HG02642 (cell line): ENCODE measurements at regions not wholly inside any gene's neighbourhood (a gene's known extent, or its start where the extent isn't known, plus 50 kb on each side); places are given as distances from the start of the nearest gene placed in this dataset.
"Not testable (repeated sequence)": the region's sequence is repeated elsewhere in the genome, so short reads cannot be mapped to it uniquely, and the experiment has no call there.

Experiments
- ATAC-seq: cut with Tn5 transposase; IDR thresholded peaks from one replicate; pipeline ENCODE4 v1.9.1; 2021; ENCODE audit warnings: mild to moderate bottlenecking; ENCODE audit not compliant: unreplicated experiment, poor library complexity

- ATAC-seq, result no peak
Measured at GRCh38 chr12:19759227-19759626, 319.9 kb downstream of the AEBP2 start.

GRCh38 chr12:19760611-19761010, 321.3 kb downstream of the AEBP2 start:
- ATAC-seq, result no peak

GRCh38 chr12:19761463-19761862, 322.2 kb downstream of the AEBP2 start:
- ATAC-seq, result no peak

- ATAC-seq, result no peak
Measured at GRCh38 chr12:19763488-19763887, 324.2 kb downstream of the AEBP2 start.

GRCh38 chr12:19764408-19764807, 325.1 kb downstream of the AEBP2 start:
- no peak for ATAC-seq

- ATAC-seq, result no peak
Measured at GRCh38 chr12:19771858-19772257, 332.6 kb downstream of the AEBP2 start.

- no peak for ATAC-seq
Measured at GRCh38 chr12:19772776-19773175, 333.5 kb downstream of the AEBP2 start.

- ATAC-seq, result no peak
Measured at GRCh38 chr12:19775241-19775640, 335.9 kb downstream of the AEBP2 start.

- ATAC-seq, result not testable (repeated sequence)
Measured at GRCh38 chr12:19775976-19776375, 336.7 kb downstream of the AEBP2 start.

- no peak for ATAC-seq
Measured at GRCh38 chr12:19778172-19778571, 338.9 kb downstream of the AEBP2 start.

- ATAC-seq, result no peak
Measured at GRCh38 chr12:19778797-19779196, 339.5 kb downstream of the AEBP2 start.

- no peak for ATAC-seq
Measured at GRCh38 chr12:19779395-19780056, 340.2 kb downstream of the AEBP2 start.

GRCh38 chr12:19780460-19780859, 341.2 kb downstream of the AEBP2 start:
- no peak for ATAC-seq

GRCh38 chr12:19783547-19784444, 344.5 kb downstream of the AEBP2 start:
- no peak for ATAC-seq

GRCh38 chr12:19792028-19792427, 352.7 kb downstream of the AEBP2 start:
- ATAC-seq, result no peak

- ATAC-seq, result no peak
Measured at GRCh38 chr12:19794116-19794515, 354.8 kb downstream of the AEBP2 start.

GRCh38 chr12:19799216-19799615, 359.9 kb downstream of the AEBP2 start:
- no peak for ATAC-seq

GRCh38 chr12:19799895-19800602, 360.8 kb downstream of the AEBP2 start:
- no peak for ATAC-seq

GRCh38 chr12:19800884-19801283, 361.6 kb downstream of the AEBP2 start:
- no peak for ATAC-seq

- no peak for ATAC-seq
Measured at GRCh38 chr12:19801941-19802340, 362.6 kb downstream of the AEBP2 start.

- no peak for ATAC-seq
Measured at GRCh38 chr12:19802915-19803314, 363.6 kb downstream of the AEBP2 start.
